Left lung (tissue), 4 donors: ENCODE measurements at regions not wholly inside any gene's neighbourhood (a gene's known extent, or its start where the extent isn't known, plus 50 kb on each side); places are given as distances from the start of the nearest gene placed in this dataset.

ENCODE experiments used
- ATAC-seq: fragments of 200-7000 bp; cut with Tn5 transposase; one replicate; pipeline ENCODE4 v1.9.1; 2020; ENCODE audit warnings: moderate library complexity
- DNase-seq, 4 donors: peaks; one replicate each; pipeline ENCODE4 v3.0.0-alpha.2; 2013 to 2020
- H3K27ac ChIP-seq, 2 donors: fragments of 200-600 bp; sonication (generic) in 1 of 2; one replicate each; pipeline versions ENCODE4 v1.5.0 to v1.8.0; 2020 to 2021
- H3K27me3 ChIP-seq, 2 donors: fragments of 200-600 bp; sonication (generic) in 1 of 2; one replicate each; pipeline versions ENCODE4 v1.5.0 to v1.8.0; 2020 to 2021
- H3K36me3 ChIP-seq, 2 donors: fragments of 200-600 bp; sonication (generic) in 1 of 2; one replicate each; pipeline versions ENCODE4 v1.5.0 to v1.8.0; 2020 to 2021
- H3K4me1 ChIP-seq, 2 donors: fragments of 200-600 bp; one replicate each; pipeline ENCODE4 v1.8.0; 2021
- H3K4me3 ChIP-seq, 2 donors: fragments of 200-600 bp; sonication (generic) in 1 of 2; one replicate each; pipeline versions ENCODE4 v1.5.0 to v1.8.0; 2020 to 2021; ENCODE audit warnings: mild to moderate bottlenecking in 1 of 2
- H3K9me3 ChIP-seq, 2 donors: fragments of 200-600 bp; sonication (generic) in 1 of 2; one replicate each; pipeline versions ENCODE4 v1.5.0 to v1.8.0; 2020 to 2021
- CTCF ChIP-seq, 2 donors: fragments of 200-600 bp; sonication (generic) in 1 of 2; IDR thresholded peaks; one replicate each; pipeline versions ENCODE4 v1.5.0 to v1.8.0; 2021; ENCODE audit warnings: antibody characterized with exemption in 2 of 2
- intact Hi-C, 2 donors: fragments of 100-400 bp; cut with DNase I; formaldehyde crosslinking; loops; one replicate each; pipeline versions ENCODE4 v1.11.2 to v1.14.2; 2022
- donor health status: DM: no; HTN: yes; CAD: no.
- donor health status: DM: no; HTN: no; CAD: no.

- TF ChIP-seq CTCF (IDR thresholded peaks at IDR 0.05), result no peak
- Histone ChIP-seq H3K27me3 (no peaks in the 10 kb centered on the region), H3K4me3 (no peak overlapping the region), H3K27ac (no peak overlapping the region), H3K36me3 (no peaks in the 10 kb centered on the region), H3K4me1 (no peaks in the 10 kb centered on the region), H3K9me3 (no peaks in the 10 kb centered on the region)
- intact Hi-C loops, result no loop called here
- ATAC-seq (no peak), DNase-seq (no peak)
Observed at GRCh38 chr10:107371801-107372200, 207.3 kb upstream of the SORCS1 start.

GRCh38 chr10:107364872-107365271 is 200.4 kb upstream of the SORCS1 start:
- no peaks in the 10 kb centered on the region for H3K36me3 ChIP-seq
- no peak overlapping the region for H3K27ac ChIP-seq
- intact Hi-C loops, result no loop called here
- DNase-seq (no peak), ATAC-seq (no peak)
- H3K27me3 ChIP-seq, result no peaks in the 10 kb centered on the region
- no peaks in the 10 kb centered on the region for H3K4me1 ChIP-seq
- no peak for TF ChIP-seq CTCF (IDR thresholded peaks at IDR 0.05)
- H3K4me3 ChIP-seq, result no peak overlapping the region
- H3K9me3 ChIP-seq, result no peaks in the 10 kb centered on the region

GRCh38 chr10:107362306-107362705 is 197.8 kb upstream of the SORCS1 start:
- H3K9me3 ChIP-seq, result peaks cover 0 to 1% of the 10 kb centered on the region in 2 donors
- no peaks in the 10 kb centered on the region for H3K36me3 ChIP-seq
- TF ChIP-seq CTCF (IDR thresholded peaks at IDR 0.05), result no peak
- no peak overlapping the region for H3K27ac ChIP-seq
- H3K4me1 ChIP-seq, result no peaks in the 10 kb centered on the region
- intact Hi-C loops, result no loop called here
- H3K27me3 ChIP-seq, result no peaks in the 10 kb centered on the region
- no peak overlapping the region for H3K4me3 ChIP-seq
- no peak for ATAC-seq
- peak in 2 of 4 donors; percentile 16 to 33 for DNase-seq

GRCh38 chr10:107357033-107357432 is 192.5 kb upstream of the SORCS1 start:
- H3K36me3 ChIP-seq, result no peaks in the 10 kb centered on the region
- no peak for ATAC-seq
- DNase-seq, result no peak
- no peak overlapping the region for H3K4me3 ChIP-seq
- no peak overlapping the region for H3K27ac ChIP-seq
- intact Hi-C loops, result no loop called here
- no peaks in the 10 kb centered on the region for H3K27me3 ChIP-seq
- H3K9me3 ChIP-seq, result peaks cover 0 to 1% of the 10 kb centered on the region in 2 donors
- H3K4me1 ChIP-seq, result no peaks in the 10 kb centered on the region
- no peak for TF ChIP-seq CTCF (IDR thresholded peaks at IDR 0.05)

GRCh38 chr10:107356396-107356795 is 191.9 kb upstream of the SORCS1 start:
- peaks cover 0 to 1% of the 10 kb centered on the region in 2 donors for H3K9me3 ChIP-seq
- intact Hi-C loops, result no loop called here
- H3K4me3 ChIP-seq, result no peak overlapping the region
- no peaks in the 10 kb centered on the region for H3K4me1 ChIP-seq
- no peaks in the 10 kb centered on the region for H3K27me3 ChIP-seq
- H3K36me3 ChIP-seq, result no peaks in the 10 kb centered on the region
- DNase-seq (no peak), ATAC-seq (no peak)
- TF ChIP-seq CTCF (IDR thresholded peaks at IDR 0.05), result no peak
- no peak overlapping the region for H3K27ac ChIP-seq
